NT2/D1 (cell line): ENCODE measurements at regions not wholly inside any gene's neighbourhood (a gene's known extent, or its start where the extent isn't known, plus 50 kb on each side); places are given as distances from the start of the nearest gene placed in this dataset.

Experiments used
- SUZ12 ChIP-seq: IDR thresholded peaks from 2 replicates; pipeline ENCODE4 v1.6.1; 2011; ENCODE audit not compliant: insufficient read length, insufficient read depth; ENCODE audit errors: extremely low read depth
- YY1 ChIP-seq: IDR thresholded peaks from 2 replicates; pipeline ENCODE4 v1.6.1; 2011; ENCODE audit not compliant: insufficient read length, insufficient read depth
- ZNF274 ChIP-seq: IDR thresholded peaks from 2 replicates; pipeline ENCODE4 v1.6.1; 2011; ENCODE audit warnings: mild to moderate bottlenecking, low read depth, low read length

DNA sequence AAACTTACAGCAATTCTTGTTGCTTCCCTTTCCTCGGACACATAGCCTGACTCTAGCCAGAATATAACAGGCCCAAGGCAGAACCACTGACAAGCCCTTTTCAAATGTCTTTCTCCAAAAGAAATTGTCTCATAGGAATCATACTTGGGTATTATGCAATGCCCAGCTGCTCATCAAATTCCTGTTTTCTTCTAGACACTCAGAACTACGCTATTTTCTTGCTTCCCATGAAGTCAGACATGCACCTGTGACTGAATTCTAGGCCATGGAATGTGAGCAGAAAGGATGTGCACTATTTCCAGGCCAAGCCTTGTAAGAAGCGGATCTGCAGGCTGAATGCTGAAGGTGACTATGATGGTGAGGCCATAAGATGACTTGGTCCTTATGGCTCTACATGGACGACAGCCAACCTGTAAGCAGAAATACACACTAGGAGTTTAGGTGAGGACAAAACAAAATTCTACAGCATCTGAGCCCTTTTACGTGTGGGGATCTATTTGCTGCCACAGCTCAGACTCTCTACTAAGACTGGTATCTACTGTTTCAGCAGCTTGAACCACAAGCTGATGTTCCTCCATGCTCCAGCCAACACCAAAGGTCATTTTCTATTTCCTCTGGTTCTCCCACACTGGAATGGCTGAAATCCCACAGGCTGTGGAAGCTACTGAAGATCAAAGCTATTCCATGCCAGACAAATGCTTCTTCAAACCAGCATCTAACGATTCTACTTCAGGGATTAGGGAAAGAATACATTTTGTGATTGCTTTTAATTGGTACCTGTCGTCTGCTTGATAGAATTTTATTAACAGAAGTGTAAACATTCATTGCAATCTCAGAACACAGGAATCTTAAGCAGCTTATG lies 378.7 kb downstream of the RBM43 start:
- TF ChIP-seq YY1 (no peak), ZNF274 (no peak), SUZ12 (no peak)
